GM06990 (cell line): ENCODE measurements at regions not wholly inside any gene's neighbourhood (a gene's known extent, or its start where the extent isn't known, plus 50 kb on each side); places are given as distances from the start of the nearest gene placed in this dataset.

Experiments
- DNase-seq: peaks from one replicate; pipeline ENCODE4 v3.0.0-alpha.2; 2011; ENCODE audit not compliant: insufficient read length; ENCODE audit errors: extremely low read depth
- H3K27me3 ChIP-seq: replicated peaks from 2 replicates; pipeline ENCODE4 v1.6.0; 2011; ENCODE audit warnings: low read length; ENCODE audit not compliant: control insufficient read depth, insufficient read depth
- H3K36me3 ChIP-seq: 2 replicates; pipeline ENCODE4 v1.5.1; 2011; ENCODE audit warnings: low read length; ENCODE audit not compliant: control insufficient read depth, insufficient read depth
- H3K4me3 ChIP-seq: replicated peaks from 2 replicates; pipeline ENCODE4 v1.5.1; 2011; ENCODE audit warnings: low read depth, mild to moderate bottlenecking, control low read depth, low read length
- CTCF ChIP-seq: IDR thresholded peaks from 2 replicates; pipeline ENCODE4 v1.5.1; 2011; ENCODE audit warnings: low read length, control low read depth, mild to moderate bottlenecking, inconsistent platforms; ENCODE audit not compliant: insufficient read depth, poor library complexity, severe bottlenecking

GRCh38 chr2:40955635-40956034 is 503.7 kb upstream of the SLC8A1 start:
- TF ChIP-seq CTCF = no peak

GRCh38 chr2:40957508-40957907 is 505.6 kb upstream of the SLC8A1 start:
- Histone ChIP-seq H3K4me3 (no peak overlapping the region), H3K36me3 (no peaks in the 10 kb centered on the region), H3K27me3 (no peaks in the 10 kb centered on the region)
- no peak for TF ChIP-seq CTCF
- DNase-seq = no peak

More at GRCh38 chr2:40955635-40956034, 503.7 kb upstream of the SLC8A1 start:
- H3K27me3 ChIP-seq = no peaks in the 10 kb centered on the region
- DNase-seq = no peak
- H3K4me3 ChIP-seq = no peak overlapping the region
- H3K36me3 ChIP-seq = no peaks in the 10 kb centered on the region

DNA sequence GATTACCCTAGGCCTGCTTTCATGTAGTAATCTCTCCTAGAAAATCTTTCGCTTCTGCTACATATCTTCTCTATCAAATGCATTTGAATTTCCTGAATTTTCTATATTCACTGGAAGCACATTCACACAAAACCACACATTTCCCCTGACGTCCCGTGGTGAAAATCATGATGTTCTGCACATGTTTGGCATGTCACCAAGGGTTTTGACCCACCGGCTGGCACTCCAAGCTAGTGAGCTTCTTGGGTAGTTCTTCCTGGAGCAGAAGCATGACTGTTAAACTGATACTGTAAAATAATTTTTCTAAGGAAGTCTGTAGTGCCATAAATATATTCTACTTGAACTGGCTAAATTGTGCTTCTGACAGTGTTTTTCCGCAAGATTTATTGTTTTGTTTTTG is 510.1 kb upstream of the SLC8A1 start:
- DNase-seq = no peak
- TF ChIP-seq CTCF = no peak

GRCh38 chr2:40964509-40965250 is 512.8 kb upstream of the SLC8A1 start:
- H3K4me3 ChIP-seq = no peak overlapping the region
- TF ChIP-seq CTCF = no peak
- no peaks in the 10 kb centered on the region for H3K27me3 ChIP-seq
- no peaks in the 10 kb centered on the region for H3K36me3 ChIP-seq
- DNase-seq = no peak

More for the DNA sequence above, 510.1 kb upstream of the SLC8A1 start:
- no peak overlapping the region for H3K4me3 ChIP-seq
- no peaks in the 10 kb centered on the region for H3K27me3 ChIP-seq
- no peaks in the 10 kb centered on the region for H3K36me3 ChIP-seq

- no peak for DNase-seq
- Histone ChIP-seq H3K4me3 (no peak overlapping the region), H3K36me3 (no peaks in the 10 kb centered on the region), H3K27me3 (no peaks in the 10 kb centered on the region)
- TF ChIP-seq CTCF = no peak
These were observed 515.6 kb upstream of the SLC8A1 start for GRCh38 chr2:40967451-40967850.
